HG02798 (cell line): ENCODE measurements at regions not wholly inside any gene's neighbourhood (a gene's known extent, or its start where the extent isn't known, plus 50 kb on each side); places are given as distances from the start of the nearest gene placed in this dataset.

Experiments
- ATAC-seq: cut with Tn5 transposase; IDR thresholded peaks from one replicate; pipeline ENCODE4 v1.9.1; 2021; ENCODE audit warnings: mild to moderate bottlenecking; ENCODE audit not compliant: unreplicated experiment, poor library complexity

DNA sequence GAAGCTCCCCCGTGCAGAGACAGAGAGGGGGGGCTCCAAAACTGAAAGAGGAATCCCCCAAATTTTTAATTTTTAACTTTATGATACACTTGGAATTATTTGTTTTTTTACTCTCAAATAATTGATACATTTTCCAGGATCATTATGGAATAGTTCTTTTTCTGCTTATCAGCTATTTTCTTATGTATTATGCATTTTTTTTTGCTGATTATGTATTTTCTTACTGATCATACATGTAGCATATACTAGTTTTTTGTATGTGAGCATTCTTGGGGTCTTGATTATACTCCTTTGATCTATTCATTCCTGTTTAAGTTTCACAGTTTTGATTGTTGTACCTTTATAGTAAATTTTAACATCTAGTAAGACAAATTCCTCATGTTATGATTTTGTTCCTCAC lies 55.5 kb upstream of the LDHB start:
- ATAC-seq: no peak

DNA sequence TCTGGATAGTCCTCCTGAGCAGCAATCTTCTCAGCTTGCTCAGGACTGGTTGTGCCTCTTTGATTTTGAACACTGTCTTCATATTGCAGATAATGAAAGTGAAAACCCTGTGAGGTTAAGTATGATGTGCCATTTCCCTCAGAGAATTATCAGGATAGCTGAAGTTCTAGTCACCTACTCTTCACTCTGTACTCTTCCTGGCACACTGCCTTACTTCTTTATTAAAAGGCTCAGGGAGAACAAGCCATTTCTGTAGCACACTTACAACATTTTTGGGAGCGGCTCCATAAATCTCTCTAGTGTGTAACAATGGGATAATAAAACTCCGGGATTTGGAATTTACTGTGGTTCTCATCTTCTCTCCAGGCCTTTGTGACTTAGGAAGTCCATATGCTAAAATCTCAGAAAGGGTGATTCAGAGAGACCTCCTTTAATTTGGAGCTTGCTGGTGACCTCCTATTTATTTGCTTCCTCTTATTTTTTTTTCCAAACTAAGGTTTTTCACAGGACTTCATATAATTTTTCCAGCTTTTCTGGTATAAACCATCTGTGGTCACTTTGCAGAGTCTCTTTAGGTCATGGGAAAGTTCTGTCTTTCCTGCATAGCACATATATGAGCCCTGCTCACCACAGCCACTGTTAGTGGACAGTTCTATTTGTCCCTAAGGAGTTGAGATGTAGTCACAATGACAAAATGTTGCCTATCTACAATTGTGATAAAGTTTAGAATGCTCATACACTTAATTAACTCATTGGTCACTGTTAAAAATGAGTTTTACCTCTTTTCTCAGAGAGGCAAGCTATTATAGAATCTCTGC lies 53.5 kb upstream of the LDHB start:
- ATAC-seq: peak; percentile 77
